Pancreas (tissue), 10 donors: ENCODE measurements at regions not wholly inside any gene's neighbourhood (a gene's known extent, or its start where the extent isn't known, plus 50 kb on each side); places are given as distances from the start of the nearest gene placed in this dataset.
"Not testable (repeated sequence)": the region's sequence is repeated elsewhere in the genome, so short reads cannot be mapped to it uniquely, and the experiment has no call there.

ENCODE experiments used
- ATAC-seq, 4 donors: fragments of 200-7000 bp; cut with Tn5 transposase; one replicate each; pipeline versions ENCODE4 v1.8.0 to v1.9.1; 2020; ENCODE audit warnings: mild to moderate bottlenecking in 4 of 4, moderate library complexity in 4 of 4
- DNase-seq, 6 donors: peaks; one replicate each; pipeline ENCODE4 v3.0.0-alpha.2; 2020
- FAIRE-seq: peaks from 2 replicates; lab custom pipeline; 2012; peaks lifted over from hg19 to GRCh38; lab: Jason Lieb, UNC
- H3K27ac ChIP-seq, 4 donors: fragments of 200-600 bp; sonication (generic); 1 replicate in 3 of 4; 2 replicates in 1 of 4; pipeline versions ENCODE4 v1.5.0 to v1.8.0; 2020
- H3K27me3 ChIP-seq, 4 donors: fragments of 200-600 bp; one replicate each; pipeline ENCODE4 v1.8.0; 2021
- H3K36me3 ChIP-seq, 3 donors: fragments of 200-600 bp; sonication (generic) in 1 of 3; one replicate each; pipeline versions ENCODE4 v1.5.0 to v1.8.0; 2020 to 2021
- H3K4me1 ChIP-seq, 3 donors: fragments of 200-600 bp; one replicate each; pipeline ENCODE4 v1.8.0; 2021
- H3K4me3 ChIP-seq, 4 donors: fragments of 200-600 bp; sonication (generic) in 2 of 4; one replicate each; pipeline versions ENCODE4 v1.5.0 to v1.8.0; 2020 to 2021
- H3K9me3 ChIP-seq, 4 donors: fragments of 200-600 bp; one replicate each; pipeline ENCODE4 v1.8.0; 2021
- WGBS, 2 donors: extraction: QIAGEN DNeasy Blood & Tissue Kit; methylation state at CpG; one replicate each; pipeline ENCODE4 v1.1.7; 2013; 5-methylcytosine and 5-hydroxymethylcytosine counted together
- intact Hi-C, 3 donors: fragments of 100-400 bp; cut with DNase I; formaldehyde crosslinking; loops; one replicate each; pipeline versions ENCODE4 v1.11.1 to v1.14.2; 2022
- TF ChIP-seq, protein P1 (sequence below), 4 donors: fragments of 200-600 bp; sonication (generic) in 3 of 4; IDR thresholded peaks; one replicate each; pipeline versions ENCODE4 v1.5.0 to v1.8.0; 2021; ENCODE audit warnings: antibody characterized with exemption in 4 of 4
- donor health status: healthy with polysubstance abuse.
- donor health status: DM: no; HTN: no; CAD: no; lungs with moderate emphysema.
- donor health status: DM: no; HTN: no; CAD: no.
- donor health status: control.
- donor health status: control.
- donor health status: Bipolar disorder and iron deficiency.
- donor health status: DM: yes; HTN: yes; CAD: no.
- donor health status: DM: no; HTN: no; CAD: no.
- donor health status: DM: no; HTN: no; CAD: no.
- donor health status: DM: yes; HTN: yes; CAD: no.

GRCh38 chr11:37905707-37906417 is 1307.8 kb upstream of the RAG2 start:
- TF ChIP-seq, protein P1, sequence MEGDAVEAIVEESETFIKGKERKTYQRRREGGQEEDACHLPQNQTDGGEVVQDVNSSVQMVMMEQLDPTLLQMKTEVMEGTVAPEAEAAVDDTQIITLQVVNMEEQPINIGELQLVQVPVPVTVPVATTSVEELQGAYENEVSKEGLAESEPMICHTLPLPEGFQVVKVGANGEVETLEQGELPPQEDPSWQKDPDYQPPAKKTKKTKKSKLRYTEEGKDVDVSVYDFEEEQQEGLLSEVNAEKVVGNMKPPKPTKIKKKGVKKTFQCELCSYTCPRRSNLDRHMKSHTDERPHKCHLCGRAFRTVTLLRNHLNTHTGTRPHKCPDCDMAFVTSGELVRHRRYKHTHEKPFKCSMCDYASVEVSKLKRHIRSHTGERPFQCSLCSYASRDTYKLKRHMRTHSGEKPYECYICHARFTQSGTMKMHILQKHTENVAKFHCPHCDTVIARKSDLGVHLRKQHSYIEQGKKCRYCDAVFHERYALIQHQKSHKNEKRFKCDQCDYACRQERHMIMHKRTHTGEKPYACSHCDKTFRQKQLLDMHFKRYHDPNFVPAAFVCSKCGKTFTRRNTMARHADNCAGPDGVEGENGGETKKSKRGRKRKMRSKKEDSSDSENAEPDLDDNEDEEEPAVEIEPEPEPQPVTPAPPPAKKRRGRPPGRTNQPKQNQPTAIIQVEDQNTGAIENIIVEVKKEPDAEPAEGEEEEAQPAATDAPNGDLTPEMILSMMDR (IDR thresholded peaks at IDR 0.05) = no peak
- WGBS, 2 donors = 45 to 48% methylated on average over 13 of the region's 13 CpGs
- H3K4me3 ChIP-seq = no peak overlapping the region
- H3K36me3 ChIP-seq = no peaks in the 10 kb centered on the region
- DNase-seq = peak; percentile 21 to 48 (median 34)
- no peak overlapping the region for H3K27ac ChIP-seq
- peak; percentile 53 to 86 (median 77) for ATAC-seq
- no peaks in the 10 kb centered on the region for H3K4me1 ChIP-seq
- H3K27me3 ChIP-seq = no peaks in the 10 kb centered on the region
- intact Hi-C loops = no loop called here
- FAIRE-seq = no peak
- no peaks in the 10 kb centered on the region for H3K9me3 ChIP-seq

- FAIRE-seq (no peak), ATAC-seq (no peak), DNase-seq (no peak)
- Histone ChIP-seq H3K4me1 (no peaks in the 10 kb centered on the region), H3K36me3 (no peaks in the 10 kb centered on the region), H3K9me3 (no peaks in the 10 kb centered on the region), H3K4me3 (no peak overlapping the region), H3K27me3 (no peaks in the 10 kb centered on the region), H3K27ac (no peak overlapping the region)
- TF ChIP-seq, protein P1 (IDR thresholded peaks at IDR 0.05) = no peak
- intact Hi-C loops = no loop called here
Measured at GRCh38 chr11:37896016-37896415, 1298.0 kb upstream of the RAG2 start.

DNA sequence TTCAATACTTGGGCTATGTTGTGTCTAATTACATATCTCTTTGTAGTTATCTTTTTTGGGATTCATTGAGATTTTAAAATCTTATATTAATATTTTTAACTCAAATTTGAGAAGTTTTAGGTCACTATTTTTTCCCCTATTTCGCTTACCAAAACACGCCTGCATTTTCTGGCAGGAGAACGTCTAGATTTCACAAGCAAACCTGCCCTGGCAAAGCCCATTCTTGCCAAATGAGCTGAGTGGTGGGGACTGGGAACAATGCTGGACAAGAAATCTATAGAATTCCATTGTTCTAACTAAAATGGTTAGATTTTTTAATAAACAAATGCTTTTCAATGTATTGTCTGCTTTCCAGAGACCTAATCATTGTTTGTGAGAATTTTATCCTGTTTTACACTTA is 1283.7 kb upstream of the RAG2 start:
- H3K27me3 ChIP-seq = no peaks in the 10 kb centered on the region
- DNase-seq = no peak
- H3K36me3 ChIP-seq = no peaks in the 10 kb centered on the region
- FAIRE-seq = no peak
- intact Hi-C loops = no loop called here
- H3K4me1 ChIP-seq = no peaks in the 10 kb centered on the region
- no peak overlapping the region for H3K4me3 ChIP-seq
- TF ChIP-seq, protein P1 (IDR thresholded peaks at IDR 0.05) = no peak
- WGBS, 2 donors = 53 to 70% methylated on average over 3 of the region's 3 CpGs
- no peak overlapping the region for H3K27ac ChIP-seq
- no peaks in the 10 kb centered on the region for H3K9me3 ChIP-seq
- no peak for ATAC-seq

GRCh38 chr11:37861671-37862070 is 1263.6 kb upstream of the RAG2 start:
- intact Hi-C loops = no loop called here
- no peaks in the 10 kb centered on the region for H3K36me3 ChIP-seq
- ATAC-seq (no peak), DNase-seq (no peak), FAIRE-seq (no peak)
- H3K4me1 ChIP-seq = no peaks in the 10 kb centered on the region
- 68 to 70% methylated on average over 1 of the region's 1 CpG for WGBS, 2 donors
- H3K9me3 ChIP-seq = no peaks in the 10 kb centered on the region
- no peaks in the 10 kb centered on the region for H3K27me3 ChIP-seq
- H3K4me3 ChIP-seq = no peak overlapping the region
- H3K27ac ChIP-seq = no peak overlapping the region
- TF ChIP-seq, protein P1 (IDR thresholded peaks at IDR 0.05) = no peak

GRCh38 chr11:37858806-37859537 is 1260.9 kb upstream of the RAG2 start:
- H3K4me1 ChIP-seq, DNase-seq, intact Hi-C loops, H3K27ac ChIP-seq, ATAC-seq, FAIRE-seq, H3K36me3 ChIP-seq, H3K27me3 ChIP-seq, H3K9me3 ChIP-seq, H3K4me3 ChIP-seq: not testable (repeated sequence)
- WGBS, 2 donors = 36 to 46% methylated on average over 7 of the region's 7 CpGs
